ENCODE measurements at regions not wholly inside any gene's neighbourhood (a gene's known extent, or its start where the extent isn't known, plus 50 kb on each side); places are given as distances from the start of the nearest gene placed in this dataset.

GRCh38 chrX:98207947-98208346 lies 1324.2 kb downstream of the RPA4 start:
- ChIA-PET POLR2A (no interaction called here), CTCF (ENCODE audit: low intra/inter-chr PET ratio) (no interaction called here)
- H3K79me2 ChIP-seq (ENCODE audit: control insufficient read depth, insufficient read depth, low read length), result no peaks in the 10 kb centered on the region
- FAIRE-seq (no peak), DNase-seq (ENCODE audit: extremely low read depth in 1 of 4, low spot score in 3 of 4) (no peak), ATAC-seq (no peak)
- no peak overlapping the region for H3K9ac ChIP-seq (ENCODE audit: insufficient read depth in 1 of 2, low read depth in 2 of 2, low read length in 2 of 2)
- in situ Hi-C loops (cut with MboI), result no loop called here
- H3K27me3 ChIP-seq (ENCODE audit: control insufficient read depth in 2 of 2, insufficient read depth in 2 of 2, low read length in 2 of 2), result no peaks in the 10 kb centered on the region
- 0% methylated on average over 1 of the region's 3 CpGs for WGBS (ENCODE audit: insufficient coverage, low coverage, missing lambda C conversion rate)
- intact Hi-C loops (cut with micrococcal nuclease), result no loop called here
- H3K36me3 ChIP-seq (ENCODE audit: control insufficient read depth, insufficient read depth, low read length), result no peaks in the 10 kb centered on the region
- no peak overlapping the region for H3K4me3 ChIP-seq
- no peak overlapping the region for H2AFZ ChIP-seq (ENCODE audit: low read depth, low read length)
- no TSS peak for BruUV-seq (replicated peaks)
- no peak overlapping the region for H3K27ac ChIP-seq (ENCODE audit: extremely low read depth, low read depth, low read length)
- no peaks in the 10 kb centered on the region for H4K20me1 ChIP-seq (replicated peaks; ENCODE audit: control insufficient read depth, insufficient read depth, low read length)
- H3K4me1 ChIP-seq (replicated peaks in 1 of 2; ENCODE audit: control insufficient read depth in 2 of 2, insufficient read depth in 2 of 2, low read length in 2 of 2), result no peaks in the 10 kb centered on the region
- no peak overlapping the region for H3K4me2 ChIP-seq (ENCODE audit: insufficient read depth, low read length)
- no peaks in the 10 kb centered on the region for H3K9me1 ChIP-seq (ENCODE audit: control insufficient read depth, insufficient read depth, low read length)
- H3K9me3 ChIP-seq (replicated peaks; ENCODE audit: control insufficient read depth, insufficient read depth, low read depth, low read length), result no peaks in the 10 kb centered on the region
- TF ChIP-seq HBP1 (CRISPR knock-in tag; IDR thresholded peaks at IDR 0.05), result no peak
- no peak for TF ChIP-seq BMI1 (IDR thresholded peaks at IDR 0.05; ENCODE audit: low read length)
- TF ChIP-seq CREB3L1 (IDR thresholded peaks at IDR 0.05; ENCODE audit: borderline replicate concordance, low read depth), result no peak
- TF ChIP-seq ZNF561 (CRISPR knock-in tag; conservative IDR thresholded peaks at IDR 0.05), result no peak
- TF ChIP-seq RB1 (IDR thresholded peaks at IDR 0.05; ENCODE audit: low read depth), result no peak
- no peak for TF ChIP-seq ZNF354B (CRISPR knock-in tag; IDR thresholded peaks at IDR 0.05)
- TF ChIP-seq MNT (conservative IDR thresholded peaks at IDR 0.05), result no peak
- no peak for TF ChIP-seq ZNF212 (CRISPR knock-in tag; IDR thresholded peaks at IDR 0.05)
- TF ChIP-seq TAF1 (IDR thresholded peaks at IDR 0.05; ENCODE audit: control insufficient read depth, extremely low read depth, insufficient read depth, low read length, severe bottlenecking), result no peak
- TF ChIP-seq HDGF (IDR thresholded peaks at IDR 0.05), result no peak
- TF ChIP-seq MTF1 (CRISPR knock-in tag; IDR thresholded peaks at IDR 0.05; ENCODE audit: borderline replicate concordance), result no peak
- TF ChIP-seq CHCHD3 (CRISPR knock-in tag; IDR thresholded peaks at IDR 0.05), result no peak
- no peak for TF ChIP-seq SRF (CRISPR knock-in tag; IDR thresholded peaks at IDR 0.05)
- TF ChIP-seq MBD1 (CRISPR knock-in tag; IDR thresholded peaks at IDR 0.05), result no peak
- TF ChIP-seq HDAC8 (tag; IDR thresholded peaks at IDR 0.05), result no peak
- TF ChIP-seq CCNT2 (IDR thresholded peaks at IDR 0.05; ENCODE audit: borderline replicate concordance, extremely low read depth, insufficient read length, low read depth, low read length), result no peak
